Ascending aorta (tissue), 2 donors: ENCODE measurements at regions not wholly inside any gene's neighbourhood (a gene's known extent, or its start where the extent isn't known, plus 50 kb on each side); places are given as distances from the start of the nearest gene placed in this dataset.

Experiments
- DNase-seq, 2 donors: peaks; one replicate each; pipeline ENCODE4 v3.0.0-alpha.2; 2019; ENCODE audit warnings: low spot score in 2 of 2
- H3K27ac ChIP-seq, 2 donors: fragments of 200-600 bp; sonication (generic); one replicate each; pipeline ENCODE4 v1.5.1; 2016 to 2017; ENCODE audit warnings: mild to moderate bottlenecking in 1 of 2
- H3K27me3 ChIP-seq: fragments of 200-600 bp; sonication (generic); one replicate; pipeline ENCODE4 v1.5.1; 2017
- H3K36me3 ChIP-seq, 2 donors: fragments of 200-600 bp; sonication (generic); one replicate each; pipeline ENCODE4 v1.5.1; 2016
- H3K4me1 ChIP-seq, 2 donors: fragments of 200-600 bp; sonication (generic); one replicate each; pipeline ENCODE4 v1.5.1; 2016 to 2017; ENCODE audit warnings: mild to moderate bottlenecking in 1 of 2
- H3K4me3 ChIP-seq, 2 donors: fragments of 200-600 bp; sonication (generic); one replicate each; pipeline ENCODE4 v1.5.1; 2016 to 2017; ENCODE audit warnings: mild to moderate bottlenecking in 1 of 2
- H3K9me3 ChIP-seq, 2 donors: fragments of 200-600 bp; sonication (generic); one replicate each; pipeline ENCODE4 v1.5.1; 2016
- CTCF ChIP-seq, 3 experiments: fragments of 200-600 bp in 2 of 3; fragments of 450-650 bp in 1 of 3; sonication (generic) in 2 of 3; IDR thresholded peaks; one replicate each; pipeline ENCODE4 v1.5.1; 2016 to 2019; ENCODE audit warnings: antibody characterized with exemption in 3 of 3, mild to moderate bottlenecking in 1 of 3, moderate library complexity in 1 of 3
- intact Hi-C: fragments of 100-400 bp; cut with DNase I; formaldehyde crosslinking; loops from one replicate; pipeline ENCODE4 v1.15.1; 2023

GRCh38 chr5:126311766-126312165, 111.4 kb upstream of the GRAMD2B start:
- Histone ChIP-seq H3K4me1 (no peaks in the 10 kb centered on the region), H3K27me3 (no peaks in the 10 kb centered on the region), H3K27ac (no peak overlapping the region), H3K9me3 (no peaks in the 10 kb centered on the region), H3K4me3 (no peak overlapping the region), H3K36me3 (no peaks in the 10 kb centered on the region)
- intact Hi-C loops, result no loop called here
- DNase-seq, result no peak
- TF ChIP-seq CTCF (IDR thresholded peaks at IDR 0.05), result no peak

GRCh38 chr5:126315341-126315740, 107.9 kb upstream of the GRAMD2B start:
- no peaks in the 10 kb centered on the region for H3K9me3 ChIP-seq
- DNase-seq, result no peak
- intact Hi-C loops, result no loop called here
- H3K27ac ChIP-seq, result no peak overlapping the region
- no peaks in the 10 kb centered on the region for H3K27me3 ChIP-seq
- TF ChIP-seq CTCF (IDR thresholded peaks at IDR 0.05), result no peak
- H3K36me3 ChIP-seq, result no peaks in the 10 kb centered on the region
- H3K4me1 ChIP-seq, result no peaks in the 10 kb centered on the region
- no peak overlapping the region for H3K4me3 ChIP-seq

- Histone ChIP-seq H3K4me1 (no peaks in the 10 kb centered on the region), H3K4me3 (no peak overlapping the region), H3K27ac (no peak overlapping the region), H3K36me3 (no peaks in the 10 kb centered on the region), H3K9me3 (no peaks in the 10 kb centered on the region), H3K27me3 (no peaks in the 10 kb centered on the region)
- intact Hi-C loops, result no loop called here
- DNase-seq, result no peak
- TF ChIP-seq CTCF (IDR thresholded peaks at IDR 0.05), result no peak
Measured at GRCh38 chr5:126332326-126332725, 90.9 kb upstream of the GRAMD2B start.

GRCh38 chr5:126334760-126335159, 88.4 kb upstream of the GRAMD2B start:
- H3K36me3 ChIP-seq, result no peaks in the 10 kb centered on the region
- intact Hi-C loops, result no loop called here
- no peak for DNase-seq
- no peaks in the 10 kb centered on the region for H3K4me1 ChIP-seq
- no peaks in the 10 kb centered on the region for H3K9me3 ChIP-seq
- H3K27ac ChIP-seq, result no peak overlapping the region
- no peak for TF ChIP-seq CTCF (IDR thresholded peaks at IDR 0.05)
- H3K4me3 ChIP-seq, result no peak overlapping the region
- H3K27me3 ChIP-seq, result no peaks in the 10 kb centered on the region

GRCh38 chr5:126335886-126336285, 87.3 kb upstream of the GRAMD2B start:
- no peak for DNase-seq
- no peak overlapping the region for H3K4me3 ChIP-seq
- TF ChIP-seq CTCF (IDR thresholded peaks at IDR 0.05), result no peak
- H3K27me3 ChIP-seq, result no peaks in the 10 kb centered on the region
- H3K9me3 ChIP-seq, result no peaks in the 10 kb centered on the region
- intact Hi-C loops, result no loop called here
- H3K27ac ChIP-seq, result no peak overlapping the region
- H3K36me3 ChIP-seq, result no peaks in the 10 kb centered on the region
- H3K4me1 ChIP-seq, result no peaks in the 10 kb centered on the region

GRCh38 chr5:126338635-126339034, 84.6 kb upstream of the GRAMD2B start:
- TF ChIP-seq CTCF (IDR thresholded peaks at IDR 0.05), result no peak
- H3K27ac ChIP-seq, result no peak overlapping the region
- no peaks in the 10 kb centered on the region for H3K36me3 ChIP-seq
- peaks cover 0 to 7% of the 10 kb centered on the region in 2 donors for H3K4me1 ChIP-seq
- no peaks in the 10 kb centered on the region for H3K27me3 ChIP-seq
- H3K4me3 ChIP-seq, result no peak overlapping the region
- intact Hi-C loops, result loop anchor here (1.0 to 2.0 kb wide), 2 partner anchors 201 to 262 kb away; partner anchors contain the start of gene PHAX
- DNase-seq, result no peak
- H3K9me3 ChIP-seq, result no peaks in the 10 kb centered on the region
